ENCODE measurements at regions not wholly inside any gene's neighbourhood (a gene's known extent, or its start where the extent isn't known, plus 50 kb on each side); places are given as distances from the start of the nearest gene placed in this dataset.
"Not testable (repeated sequence)": the region's sequence is repeated elsewhere in the genome, so short reads cannot be mapped to it uniquely, and the experiment has no call there.

GRCh38 chr2:57397550-57398360, 648.9 kb upstream of the VRK2 start:
- H3K4me3 ChIP-seq (ENCODE audit: low read depth, low read length): no peak overlapping the region

DNA sequence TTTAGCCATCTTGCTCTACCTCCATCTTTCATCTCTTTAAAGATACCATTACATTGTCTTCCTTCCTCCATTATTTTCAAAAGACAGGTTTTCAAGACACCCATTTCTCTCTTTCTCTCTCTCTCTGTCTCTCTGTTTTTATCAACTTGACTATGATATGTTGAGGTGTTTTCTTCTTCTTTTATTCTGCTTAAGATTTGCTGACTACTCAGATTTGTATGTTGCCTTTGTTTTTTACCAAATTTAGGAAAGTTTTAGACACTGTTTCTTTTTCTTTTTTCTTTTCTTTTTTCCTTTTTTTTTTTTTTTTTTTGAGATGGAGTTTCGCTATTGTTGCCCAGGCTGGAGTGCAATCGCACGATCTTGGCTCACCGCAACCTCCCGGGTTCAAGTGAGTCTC, 647.5 kb upstream of the VRK2 start:
- no peak for TF ChIP-seq CTCF (IDR thresholded peaks at IDR 0.05; ENCODE audit: borderline replicate concordance, insufficient read depth, low read depth, low read length)
- H3K4me3 ChIP-seq (ENCODE audit: low read depth, low read length): no peak overlapping the region

More at GRCh38 chr2:57397550-57398360, 648.9 kb upstream of the VRK2 start:
- TF ChIP-seq CTCF (IDR thresholded peaks at IDR 0.05; ENCODE audit: borderline replicate concordance, insufficient read depth, low read depth, low read length): no peak

- TF ChIP-seq CTCF (IDR thresholded peaks at IDR 0.05; ENCODE audit: borderline replicate concordance, insufficient read depth, low read depth, low read length): no peak
- H3K4me3 ChIP-seq (ENCODE audit: low read depth, low read length): no peak overlapping the region
Measured at GRCh38 chr2:57402096-57402495, 644.5 kb upstream of the VRK2 start.

GRCh38 chr2:57402755-57403154, 643.9 kb upstream of the VRK2 start:
- H3K4me3 ChIP-seq (ENCODE audit: low read depth, low read length): no peak overlapping the region
- TF ChIP-seq CTCF (IDR thresholded peaks at IDR 0.05; ENCODE audit: borderline replicate concordance, insufficient read depth, low read depth, low read length): no peak

GRCh38 chr2:57407772-57408201, 638.8 kb upstream of the VRK2 start:
- no peak for TF ChIP-seq CTCF (IDR thresholded peaks at IDR 0.05; ENCODE audit: borderline replicate concordance, insufficient read depth, low read depth, low read length)

DNA sequence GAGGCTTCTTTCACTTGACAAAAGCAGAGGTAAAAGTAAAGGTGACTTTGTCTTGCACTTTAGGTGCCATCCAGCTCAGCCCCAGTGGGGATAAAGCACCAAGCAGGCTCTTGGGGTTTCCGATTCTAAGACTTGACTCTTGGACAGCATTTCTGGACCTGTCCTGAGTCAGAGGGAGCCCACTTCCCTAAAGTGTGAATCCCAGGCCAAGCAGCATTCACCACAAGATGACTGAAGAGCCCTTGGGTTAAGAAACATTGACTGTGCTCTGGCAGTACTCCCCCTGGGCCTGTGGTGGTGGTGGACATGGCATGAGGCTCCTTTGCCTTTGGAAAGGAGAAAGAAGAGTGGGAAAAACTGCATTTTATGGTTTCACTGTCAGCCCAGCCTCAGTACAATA, 638.0 kb upstream of the VRK2 start:
- TF ChIP-seq CTCF (IDR thresholded peaks at IDR 0.05; ENCODE audit: borderline replicate concordance, insufficient read depth, low read depth, low read length): no peak
- H3K4me3 ChIP-seq (ENCODE audit: low read depth, low read length): no peak overlapping the region

More at GRCh38 chr2:57407772-57408201, 638.8 kb upstream of the VRK2 start:
- no peak overlapping the region for H3K4me3 ChIP-seq (ENCODE audit: low read depth, low read length)

- no peak for TF ChIP-seq CTCF (IDR thresholded peaks at IDR 0.05; ENCODE audit: borderline replicate concordance, insufficient read depth, low read depth, low read length)
Measured at GRCh38 chr2:57417007-57417406, 629.6 kb upstream of the VRK2 start.

GRCh38 chr2:57418859-57419346, 627.7 kb upstream of the VRK2 start:
- not testable (repeated sequence) for H3K4me3 ChIP-seq (ENCODE audit: low read depth, low read length)

More at GRCh38 chr2:57417007-57417406, 629.6 kb upstream of the VRK2 start:
- no peak overlapping the region for H3K4me3 ChIP-seq (ENCODE audit: low read depth, low read length)

All from GM12875 (cell line).